Stimulated activated naive CD4-positive, alpha-beta T cell (primary cell): ENCODE measurements at regions not wholly inside any gene's neighbourhood (a gene's known extent, or its start where the extent isn't known, plus 50 kb on each side); places are given as distances from the start of the nearest gene placed in this dataset.

ENCODE experiments used
- DNase-seq, 6 experiments: peaks; one replicate each; lab custom pipeline; 2025; lab: John Stamatoyannopoulos, UW

DNA sequence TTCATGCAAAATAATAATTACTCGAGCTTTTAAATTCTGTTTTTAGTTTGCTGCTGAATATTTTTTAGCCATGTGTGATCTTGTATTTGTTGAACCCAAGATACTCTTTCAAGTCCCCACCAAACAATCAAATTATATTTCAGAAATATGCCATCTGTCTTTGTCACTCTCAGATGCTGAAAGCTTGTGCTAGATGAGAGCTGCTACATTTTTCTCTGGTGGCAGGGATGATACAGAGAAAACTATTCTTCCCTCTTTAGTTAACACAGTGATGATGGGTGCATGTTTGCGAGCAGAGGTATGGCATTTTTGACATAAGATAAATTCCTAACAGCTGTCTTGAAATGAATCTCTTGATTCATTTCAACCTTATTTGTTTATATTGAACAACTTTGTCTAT lies 100.6 kb upstream of the NPHP3 start:
- DNase-seq: no peak

DNA sequence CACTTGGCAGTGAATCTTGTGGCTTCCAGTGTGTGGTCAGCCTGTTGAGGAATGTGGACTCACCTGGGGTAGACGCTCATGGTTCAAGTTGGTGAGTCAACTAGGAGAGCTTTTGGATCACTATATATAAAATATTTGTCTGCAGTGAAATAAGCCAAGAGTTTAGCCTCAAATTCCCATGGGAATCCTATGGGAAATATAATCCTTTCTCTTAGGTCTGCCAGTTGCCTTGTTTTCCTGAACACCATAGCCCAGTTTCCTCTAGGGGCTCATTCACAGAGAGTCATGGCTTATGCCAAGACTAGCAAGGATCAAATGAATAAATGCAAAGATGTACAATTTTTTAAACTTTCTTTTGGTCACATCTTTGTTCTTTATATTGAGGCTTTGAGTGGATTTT lies 100.1 kb upstream of the NPHP3 start:
- no peak for DNase-seq

GRCh38 chr3:132821314-132821713 lies 99.1 kb upstream of the NPHP3 start:
- no peak for DNase-seq

GRCh38 chr3:132818251-132818650 lies 96.0 kb upstream of the NPHP3 start:
- DNase-seq: no peak

DNA sequence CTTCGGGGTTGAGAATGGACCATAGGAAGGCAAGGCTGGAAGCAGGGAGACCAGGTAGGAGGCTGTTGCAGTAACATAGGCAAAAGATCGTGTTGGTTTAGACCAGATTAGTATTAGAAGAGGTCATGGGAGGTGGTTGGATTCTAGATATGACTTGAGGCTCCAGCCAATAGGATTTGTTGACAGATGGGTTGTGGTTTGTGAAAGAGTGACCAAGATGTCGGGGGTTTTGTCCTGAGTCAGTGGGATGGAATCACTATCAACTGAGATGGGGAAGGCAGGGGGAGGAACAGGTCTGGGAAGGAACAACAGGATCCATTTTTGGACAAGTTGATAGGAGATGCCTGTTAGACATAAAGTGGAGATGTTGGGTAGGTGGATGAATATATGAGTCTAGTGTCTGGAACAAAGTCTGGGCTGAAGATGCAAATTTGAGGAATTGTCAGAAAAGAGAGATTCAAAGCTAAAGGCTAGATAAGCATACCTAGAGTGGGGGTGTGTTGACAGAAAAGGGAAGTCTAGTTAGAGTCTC lies 95.5 kb upstream of the NPHP3 start:
- DNase-seq: no peak

DNA sequence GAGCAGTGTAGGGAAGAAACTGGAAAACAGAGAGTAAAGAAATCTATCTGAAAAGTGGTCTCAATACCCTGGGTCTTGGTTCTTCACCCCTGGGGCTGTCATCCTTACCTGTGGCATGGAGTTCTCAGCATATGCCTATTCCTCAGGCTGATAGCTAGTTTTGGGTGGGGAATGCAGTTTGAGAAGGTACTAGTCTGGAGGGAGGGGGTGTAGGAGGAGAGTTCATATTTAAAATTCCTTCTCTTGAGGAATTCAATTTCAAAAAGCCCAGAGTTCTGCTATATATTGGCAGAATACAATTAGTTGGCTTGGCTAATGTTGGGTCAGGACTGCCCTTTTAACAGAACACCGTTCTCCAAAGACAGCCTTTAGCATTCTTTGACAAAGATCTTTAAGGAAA lies 82.9 kb upstream of the NPHP3 start:
- DNase-seq: no peak

- DNase-seq: no peak
These were observed 82.3 kb upstream of the NPHP3 start for GRCh38 chr3:132804498-132804897.

- DNase-seq: no peak
These were observed 81.7 kb upstream of the NPHP3 start for GRCh38 chr3:132803889-132804288.

DNA sequence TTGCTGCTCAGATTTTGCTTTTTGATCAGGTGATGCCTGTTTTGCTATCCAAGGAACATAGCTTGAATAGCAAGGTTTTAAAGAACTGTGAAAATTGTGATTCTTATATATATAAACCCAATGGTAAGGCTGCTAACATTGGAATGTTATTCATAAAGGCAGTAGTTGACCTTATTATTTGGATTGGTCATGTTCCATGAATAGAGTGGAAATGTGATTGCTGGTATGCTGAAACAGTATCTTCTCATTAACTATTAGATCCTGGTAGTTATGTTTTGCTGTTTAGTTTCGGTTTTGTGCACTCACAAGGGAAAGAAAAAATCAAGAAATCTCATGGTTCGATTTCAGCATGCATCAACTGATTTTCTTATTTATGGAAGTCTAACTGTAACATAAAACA lies 78.7 kb upstream of the NPHP3 start:
- no peak for DNase-seq

DNA sequence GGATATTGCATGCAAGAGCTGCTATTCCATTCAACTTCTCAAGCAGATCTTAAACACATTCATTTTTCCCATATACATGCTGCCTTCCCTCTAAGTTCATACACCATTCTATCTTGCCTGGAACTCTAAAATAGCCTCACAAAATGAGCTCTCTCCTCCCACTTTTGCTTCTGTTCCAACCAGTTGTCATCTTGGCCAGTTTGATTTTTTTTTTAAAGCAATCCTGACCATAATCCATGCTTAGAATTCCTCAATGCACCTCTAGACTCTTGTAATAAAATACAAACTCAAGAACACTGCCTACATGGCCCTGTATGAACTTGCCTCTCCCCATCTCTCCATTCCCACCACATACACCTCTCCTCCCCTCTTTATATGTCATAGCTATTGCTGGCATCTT lies 68.6 kb upstream of the NPHP3 start:
- DNase-seq: no peak

DNA sequence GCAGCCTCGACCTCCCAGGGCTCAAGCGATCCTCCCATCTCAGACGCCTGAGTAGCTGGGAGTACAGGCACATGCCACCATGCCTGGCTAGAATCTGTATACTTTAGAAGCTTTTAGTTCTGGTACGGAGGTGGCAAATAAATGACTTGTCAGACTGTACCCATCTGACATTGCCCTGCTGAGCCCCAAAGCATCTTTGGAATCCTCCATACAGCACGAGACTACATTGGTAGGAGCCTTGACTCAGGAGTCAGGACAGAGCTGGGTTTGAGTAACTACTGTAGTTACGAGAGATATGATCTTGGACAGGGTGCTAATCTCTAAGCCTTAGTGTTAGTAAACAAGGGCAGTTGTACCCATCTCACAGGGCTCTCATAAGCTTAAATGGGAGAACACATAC lies 67.8 kb upstream of the NPHP3 start:
- no peak for DNase-seq

DNA sequence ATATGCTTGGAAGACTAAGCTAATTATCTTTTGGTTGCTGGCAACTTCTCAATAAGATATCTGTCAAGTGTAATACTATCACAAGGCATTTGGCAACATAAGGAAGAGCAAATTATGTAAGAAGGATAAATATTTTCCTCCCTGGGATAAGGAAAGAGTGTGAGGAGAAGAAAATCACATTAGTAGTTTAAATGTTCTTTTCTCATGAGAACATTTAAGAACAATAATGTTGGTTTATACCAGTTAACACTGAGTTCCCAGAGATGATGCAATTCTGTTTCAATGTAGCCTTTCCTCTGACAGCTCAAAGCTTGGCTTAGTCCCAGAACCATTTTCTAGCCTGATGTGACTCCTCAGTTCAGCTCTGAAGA lies 66.1 kb upstream of the NPHP3 start:
- no peak for DNase-seq

- DNase-seq: no peak
These were observed 65.5 kb upstream of the NPHP3 start for GRCh38 chr3:132787616-132788300.

DNA sequence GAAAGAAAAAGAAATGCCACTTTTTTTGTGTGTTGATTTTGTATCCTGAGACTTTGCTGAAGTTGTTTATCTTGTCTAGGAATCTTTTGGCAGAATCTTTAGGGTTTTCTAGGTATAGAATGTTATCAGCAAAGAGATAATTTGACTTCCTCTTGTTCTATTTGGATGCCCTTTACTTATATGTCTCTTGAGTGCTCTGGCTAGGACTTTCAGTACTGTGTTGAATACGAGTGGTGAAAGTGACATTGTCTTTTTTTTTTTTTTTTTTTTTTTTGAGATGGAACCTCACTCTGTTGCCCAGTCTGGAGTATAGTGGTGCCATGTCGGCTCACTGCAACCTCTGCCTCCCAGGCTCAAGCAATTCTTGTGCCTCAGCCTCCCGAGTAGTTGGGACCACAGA lies 64.7 kb upstream of the NPHP3 start:
- no peak for DNase-seq

DNA sequence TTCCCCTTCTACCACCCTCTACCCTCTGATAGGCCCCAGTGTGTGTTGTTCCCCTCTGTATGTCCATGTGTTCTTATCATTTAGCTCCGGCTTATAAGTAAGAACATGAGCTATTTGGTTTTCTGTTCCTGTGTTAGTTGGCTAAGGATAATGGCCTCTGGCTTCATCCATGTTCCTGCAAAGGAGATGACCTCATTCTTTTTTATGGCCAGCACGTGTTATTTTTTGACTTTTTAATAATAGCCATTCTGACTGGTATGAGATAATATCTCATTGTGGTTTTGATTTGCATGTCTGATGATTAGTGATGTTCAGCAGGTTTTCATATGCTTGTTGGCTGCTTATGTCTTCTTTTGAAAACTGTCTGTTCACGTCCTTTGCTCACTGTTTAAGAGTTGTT lies 63.1 kb upstream of the NPHP3 start:
- no peak for DNase-seq

DNA sequence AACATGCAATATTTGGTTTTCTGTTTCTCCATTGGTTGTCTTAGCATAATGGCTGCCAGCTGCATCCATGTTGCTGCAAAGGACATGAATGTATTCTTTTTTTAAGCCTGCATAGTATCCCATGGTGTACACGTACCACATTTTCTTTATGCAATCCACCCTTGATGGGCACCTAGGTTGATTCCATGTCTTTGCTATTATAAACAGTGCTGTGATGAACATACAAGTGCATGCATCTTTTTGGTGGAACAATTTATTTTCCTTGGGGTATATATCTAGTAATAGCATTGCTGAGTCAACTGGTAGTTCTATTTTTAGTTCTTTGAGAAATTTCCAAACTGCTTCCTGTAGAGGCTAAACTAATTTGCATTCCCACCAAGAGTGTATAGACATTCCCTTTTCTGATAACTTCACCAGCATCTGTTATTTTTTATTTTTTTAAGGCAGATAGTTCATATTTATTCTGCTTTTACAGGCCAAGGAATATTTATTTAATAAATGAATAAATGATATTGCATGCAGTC lies 62.4 kb upstream of the NPHP3 start:
- DNase-seq: peak in 2 of 6 experiments; percentile 3 to 13

GRCh38 chr3:132783152-132783551 lies 60.9 kb upstream of the NPHP3 start:
- DNase-seq: no peak

GRCh38 chr3:132781922-132782321 lies 59.7 kb upstream of the NPHP3 start:
- no peak for DNase-seq

- no peak for DNase-seq
These were observed 55.0 kb upstream of the NPHP3 start for GRCh38 chr3:132777171-132777570.

DNA sequence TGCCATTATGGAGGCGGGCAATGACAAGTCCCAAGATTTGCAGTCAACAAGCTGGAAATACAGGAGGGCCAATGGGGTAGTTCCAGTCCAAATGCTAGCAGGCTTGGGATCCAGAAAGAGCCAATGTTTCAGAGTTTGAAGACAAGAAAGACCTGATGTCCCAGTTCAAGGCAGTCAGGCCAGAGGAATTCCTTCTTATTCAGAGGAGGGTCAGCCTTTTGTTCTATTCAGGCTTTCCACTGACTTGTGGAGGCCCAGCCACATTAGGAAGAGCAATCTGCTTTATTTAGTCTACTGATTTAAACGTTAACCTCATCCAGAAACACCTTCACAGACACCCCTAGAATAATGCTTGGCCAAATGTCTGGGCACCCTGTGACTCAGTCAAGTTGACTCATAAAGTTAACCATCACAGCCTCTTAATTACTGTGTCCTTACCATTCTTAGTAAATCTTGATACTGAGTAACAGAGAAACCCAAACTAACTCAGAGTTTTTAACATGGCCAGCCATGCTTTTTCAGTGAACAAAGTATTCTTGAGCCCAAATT lies 50.9 kb upstream of the NPHP3 start:
- no peak for DNase-seq

GRCh38 chr3:132772252-132772651 lies 50.0 kb upstream of the NPHP3 start:
- DNase-seq: no peak
